NCI-H2029 (cell line): ENCODE measurements at regions not wholly inside any gene's neighbourhood (a gene's known extent, or its start where the extent isn't known, plus 50 kb on each side); places are given as distances from the start of the nearest gene placed in this dataset.
"Not testable (repeated sequence)": the region's sequence is repeated elsewhere in the genome, so short reads cannot be mapped to it uniquely, and the experiment has no call there.

ENCODE experiments used
- DNase-seq: peaks from one replicate; lab custom pipeline; 2025; lab: John Stamatoyannopoulos, UW

- DNase-seq, result no peak
These were observed 873.5 kb downstream of the TTLL7 start for GRCh38 chr1:83125456-83125855.

GRCh38 chr1:83123019-83123418 lies 875.9 kb downstream of the TTLL7 start:
- no peak for DNase-seq

GRCh38 chr1:83118472-83118871 lies 880.5 kb downstream of the TTLL7 start:
- DNase-seq, result no peak

GRCh38 chr1:83117030-83117429 lies 881.9 kb downstream of the TTLL7 start:
- not testable (repeated sequence) for DNase-seq

GRCh38 chr1:83115785-83116184 lies 883.1 kb downstream of the TTLL7 start:
- DNase-seq, result no peak

- no peak for DNase-seq
These were observed 884.6 kb downstream of the TTLL7 start for GRCh38 chr1:83114136-83114834.

- DNase-seq, result no peak
These were observed 885.3 kb downstream of the TTLL7 start for GRCh38 chr1:83113652-83114051.

GRCh38 chr1:83112248-83112885 lies 886.6 kb downstream of the TTLL7 start:
- DNase-seq, result no peak

- DNase-seq, result no peak
These were observed 888.8 kb downstream of the TTLL7 start for GRCh38 chr1:83110156-83110555.

- no peak for DNase-seq
These were observed 889.2 kb downstream of the TTLL7 start for GRCh38 chr1:83109692-83110091.

GRCh38 chr1:83104558-83104957 lies 894.4 kb downstream of the TTLL7 start:
- no peak for DNase-seq

- DNase-seq, result no peak
These were observed 895.6 kb downstream of the TTLL7 start for GRCh38 chr1:83103341-83103740.

GRCh38 chr1:83102630-83103071 lies 896.3 kb downstream of the TTLL7 start:
- DNase-seq, result peak; percentile 86

- DNase-seq, result no peak
These were observed 897.5 kb downstream of the TTLL7 start for GRCh38 chr1:83101406-83101805.

GRCh38 chr1:83100133-83100532 lies 898.8 kb downstream of the TTLL7 start:
- no peak for DNase-seq

- no peak for DNase-seq
These were observed 900.1 kb downstream of the TTLL7 start for GRCh38 chr1:83098791-83099190.

GRCh38 chr1:83098131-83098530 lies 900.8 kb downstream of the TTLL7 start:
- DNase-seq, result no peak

- DNase-seq, result no peak
These were observed 901.2 kb downstream of the TTLL7 start for GRCh38 chr1:83097715-83098114.

- DNase-seq, result no peak
These were observed 903.4 kb downstream of the TTLL7 start for GRCh38 chr1:83095570-83095969.

GRCh38 chr1:83090195-83090594 lies 908.7 kb downstream of the TTLL7 start:
- no peak for DNase-seq

- DNase-seq, result no peak
These were observed 911.1 kb downstream of the TTLL7 start for GRCh38 chr1:83087851-83088250.

GRCh38 chr1:83086986-83087512 lies 911.9 kb downstream of the TTLL7 start:
- DNase-seq, result no peak

- DNase-seq, result no peak
These were observed 912.6 kb downstream of the TTLL7 start for GRCh38 chr1:83086346-83086745.
